ENCODE measurements at regions not wholly inside any gene's neighbourhood (a gene's known extent, or its start where the extent isn't known, plus 50 kb on each side); places are given as distances from the start of the nearest gene placed in this dataset.

DNA sequence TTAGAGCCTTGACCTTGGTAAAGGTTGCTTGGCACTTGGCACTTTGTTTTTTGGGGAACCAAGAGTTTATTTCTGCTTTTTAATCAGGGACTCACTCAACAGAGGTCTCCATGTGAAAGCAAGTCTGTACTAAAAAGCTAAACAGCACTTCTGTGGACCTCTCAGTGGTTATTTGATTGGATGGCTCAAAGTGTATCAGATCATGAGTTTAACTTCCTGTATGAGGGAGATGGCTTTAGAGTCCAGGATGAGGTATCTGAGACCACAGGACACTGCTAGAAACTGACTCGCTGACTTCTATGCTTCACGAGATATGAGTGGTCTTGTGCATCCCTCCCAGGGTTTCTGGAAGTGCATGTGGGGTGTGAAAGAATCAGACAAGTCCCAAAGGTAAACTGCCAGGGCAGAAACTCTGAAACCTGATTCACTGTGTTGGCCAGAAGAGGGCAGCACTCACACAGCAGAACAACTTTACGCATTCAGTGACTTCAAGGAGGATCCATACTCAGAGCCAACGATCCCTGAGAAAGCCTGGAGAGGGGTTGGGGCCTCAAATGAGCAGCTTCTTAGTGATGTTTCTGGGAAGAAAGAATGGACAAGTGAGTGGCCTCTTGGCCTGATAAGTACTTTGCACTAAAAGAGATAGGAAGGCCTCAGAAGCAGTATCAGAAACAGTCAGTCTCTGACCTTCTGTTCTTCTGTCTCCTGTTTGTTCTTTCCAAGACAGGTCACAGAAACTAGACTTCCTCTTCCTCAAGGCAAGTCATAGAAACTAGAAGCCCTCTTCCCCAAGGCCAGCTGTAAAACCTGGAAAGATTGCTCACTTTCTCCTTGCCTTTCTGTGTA lies 220.3 kb upstream of the CXCL13 start:
- H3K36me3 ChIP-seq, result no peaks in the 10 kb centered on the region
- WGBS, 5 donors, result 2 to 14% (median 10%) methylated on average over 3 to 4 of the region's 4 CpGs
- H3K4me1 ChIP-seq, result peaks cover 0 to 6% (median 0%) of the 10 kb centered on the region in 6 donors
- H3K27me3 ChIP-seq (replicated peaks in 1 of 7), result no peaks in the 10 kb centered on the region
- H3K9me3 ChIP-seq, result no peaks in the 10 kb centered on the region
- intact Hi-C loops (cut with DNase I; ENCODE audit: low total_unique reads), result loop anchor here (5.0 kb wide), 1 partner anchor 212 kb away; no protein-coding TSS in a partner anchor
- peak overlapping the region in 1 of 8 donors; percentile 10 for H3K27ac ChIP-seq
- H3K4me3 ChIP-seq, result no peak overlapping the region
- TF ChIP-seq POLR2A (IDR thresholded peaks at IDR 0.05), result no peak
- no peak for TF ChIP-seq POLR2AphosphoS5 (IDR thresholded peaks at IDR 0.05)
- TF ChIP-seq, protein P1, sequence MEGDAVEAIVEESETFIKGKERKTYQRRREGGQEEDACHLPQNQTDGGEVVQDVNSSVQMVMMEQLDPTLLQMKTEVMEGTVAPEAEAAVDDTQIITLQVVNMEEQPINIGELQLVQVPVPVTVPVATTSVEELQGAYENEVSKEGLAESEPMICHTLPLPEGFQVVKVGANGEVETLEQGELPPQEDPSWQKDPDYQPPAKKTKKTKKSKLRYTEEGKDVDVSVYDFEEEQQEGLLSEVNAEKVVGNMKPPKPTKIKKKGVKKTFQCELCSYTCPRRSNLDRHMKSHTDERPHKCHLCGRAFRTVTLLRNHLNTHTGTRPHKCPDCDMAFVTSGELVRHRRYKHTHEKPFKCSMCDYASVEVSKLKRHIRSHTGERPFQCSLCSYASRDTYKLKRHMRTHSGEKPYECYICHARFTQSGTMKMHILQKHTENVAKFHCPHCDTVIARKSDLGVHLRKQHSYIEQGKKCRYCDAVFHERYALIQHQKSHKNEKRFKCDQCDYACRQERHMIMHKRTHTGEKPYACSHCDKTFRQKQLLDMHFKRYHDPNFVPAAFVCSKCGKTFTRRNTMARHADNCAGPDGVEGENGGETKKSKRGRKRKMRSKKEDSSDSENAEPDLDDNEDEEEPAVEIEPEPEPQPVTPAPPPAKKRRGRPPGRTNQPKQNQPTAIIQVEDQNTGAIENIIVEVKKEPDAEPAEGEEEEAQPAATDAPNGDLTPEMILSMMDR (IDR thresholded peaks at IDR 0.05 in 8 of 11, conservative IDR thresholded peaks at IDR 0.05 in 3 of 11), result peak; percentile 29 to 79 (median 71)
- no peak for DNase-seq

DNA sequence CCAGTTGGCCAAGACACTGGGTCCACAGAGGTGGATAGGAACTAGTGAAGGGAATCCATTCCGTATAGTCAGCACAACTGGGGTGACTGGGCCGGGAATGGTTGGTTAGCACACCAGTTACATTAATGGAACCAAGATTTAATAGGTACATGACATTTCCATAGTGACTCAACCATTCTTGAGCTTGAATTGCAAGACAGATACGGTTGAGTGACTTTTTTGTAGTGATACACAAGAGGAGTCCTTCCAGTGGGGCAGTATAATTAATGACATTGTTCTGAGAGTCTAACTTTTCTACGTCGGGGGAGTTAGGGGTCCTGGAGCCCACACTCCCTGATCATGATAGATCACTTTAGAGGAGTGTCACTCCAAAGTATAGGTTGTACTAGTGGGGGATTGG lies 211.6 kb upstream of the CXCL13 start:
- 76 to 87% (median 80%) methylated on average over 5 of the region's 5 CpGs for WGBS, 5 donors
- no peaks in the 10 kb centered on the region for H3K36me3 ChIP-seq
- intact Hi-C loops (cut with DNase I; ENCODE audit: low total_unique reads), result no loop called here

DNA sequence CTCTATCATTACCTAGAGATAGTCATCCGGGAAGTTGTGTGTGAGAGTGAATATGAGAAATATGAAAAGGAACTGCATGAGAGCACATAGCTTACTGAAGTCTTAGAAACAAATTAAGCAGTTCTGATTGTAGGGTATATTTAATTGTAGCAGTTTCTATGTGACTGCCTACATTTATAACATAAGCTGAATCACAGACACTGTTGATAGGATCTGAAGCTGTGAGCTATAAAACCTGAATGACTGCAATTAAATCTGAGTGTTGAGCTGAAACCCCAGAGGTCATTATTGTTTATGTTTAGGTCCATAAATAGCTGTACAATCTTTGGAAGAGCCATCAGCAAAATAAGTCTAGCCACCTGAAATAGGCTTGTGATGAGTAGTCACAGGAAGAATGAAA lies 210.1 kb upstream of the CXCL13 start:
- no peaks in the 10 kb centered on the region for H3K36me3 ChIP-seq
- WGBS, 5 donors, result 85 to 93% (median 90%) methylated on average over 1 of the region's 1 CpG
- no peak for DNase-seq

More for the DNA sequence above, 211.6 kb upstream of the CXCL13 start:
- no peak overlapping the region for H3K4me3 ChIP-seq
- H3K27me3 ChIP-seq (replicated peaks in 1 of 7), result no peaks in the 10 kb centered on the region
- H3K9me3 ChIP-seq, result no peaks in the 10 kb centered on the region
- TF ChIP-seq, protein P1 (IDR thresholded peaks at IDR 0.05 in 8 of 11, conservative IDR thresholded peaks at IDR 0.05 in 3 of 11), result no peak
- TF ChIP-seq POLR2A (IDR thresholded peaks at IDR 0.05), result no peak
- no peak for TF ChIP-seq POLR2AphosphoS5 (IDR thresholded peaks at IDR 0.05)
- no peaks in the 10 kb centered on the region for H3K4me1 ChIP-seq
- no peak overlapping the region for H3K27ac ChIP-seq
- no peak for DNase-seq

DNA sequence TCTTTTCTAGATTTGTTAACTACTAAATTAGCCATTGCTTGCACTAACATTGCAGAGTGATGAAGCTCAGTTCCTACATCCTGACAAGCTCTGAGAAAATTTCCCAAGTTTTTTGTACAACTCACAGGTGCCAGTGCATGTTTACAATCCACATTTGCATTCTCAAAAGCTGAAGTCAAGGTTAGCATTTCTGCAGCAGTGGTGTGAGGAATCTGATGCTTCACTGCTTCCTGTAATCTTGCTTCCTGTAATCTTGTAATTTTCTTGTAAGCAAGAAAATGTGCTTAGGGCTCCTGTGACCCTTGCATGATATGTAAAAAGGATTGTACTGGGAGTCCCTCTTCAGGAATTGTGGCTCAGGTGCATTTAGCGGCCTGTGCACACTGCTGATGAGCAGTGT lies 207.4 kb upstream of the CXCL13 start:
- no peaks in the 10 kb centered on the region for H3K27me3 ChIP-seq (replicated peaks in 1 of 7)
- no peak overlapping the region for H3K4me3 ChIP-seq
- TF ChIP-seq, protein P1 (IDR thresholded peaks at IDR 0.05 in 8 of 11, conservative IDR thresholded peaks at IDR 0.05 in 3 of 11), result no peak
- no peak for TF ChIP-seq POLR2A (IDR thresholded peaks at IDR 0.05)
- intact Hi-C loops (cut with DNase I; ENCODE audit: low total_unique reads), result no loop called here
- no peaks in the 10 kb centered on the region for H3K4me1 ChIP-seq
- H3K36me3 ChIP-seq, result no peaks in the 10 kb centered on the region
- 81 to 100% (median 95%) methylated on average over 1 of the region's 1 CpG; no CpG with 5 or more reads in 1 of the 5 donors for WGBS, 5 donors
- peaks cover 0 to 3% (median 0%) of the 10 kb centered on the region in 8 donors for H3K9me3 ChIP-seq
- DNase-seq, result no peak
- no peak overlapping the region for H3K27ac ChIP-seq

More for the DNA sequence above, 210.1 kb upstream of the CXCL13 start:
- Histone ChIP-seq H3K27ac (no peak overlapping the region), H3K4me1 (no peaks in the 10 kb centered on the region), H3K4me3 (no peak overlapping the region), H3K9me3 (peaks cover 0 to 3% (median 0%) of the 10 kb centered on the region in 8 donors), H3K27me3 (replicated peaks in 1 of 7) (no peaks in the 10 kb centered on the region)
- TF ChIP-seq, protein P1 (IDR thresholded peaks at IDR 0.05 in 8 of 11, conservative IDR thresholded peaks at IDR 0.05 in 3 of 11), result no peak
- TF ChIP-seq POLR2A (IDR thresholded peaks at IDR 0.05) (no peak), POLR2AphosphoS5 (IDR thresholded peaks at IDR 0.05) (no peak)
- intact Hi-C loops (cut with DNase I; ENCODE audit: low total_unique reads), result no loop called here

All from spleen (tissue), 11 donors.